Prostate gland (tissue), 2 donors: ENCODE measurements at regions not wholly inside any gene's neighbourhood (a gene's known extent, or its start where the extent isn't known, plus 50 kb on each side); places are given as distances from the start of the nearest gene placed in this dataset.

Experiments
- POLR2A ChIP-seq: fragments of 450-650 bp; IDR thresholded peaks from one replicate; pipeline ENCODE4 v1.6.1; 2016; ENCODE audit warnings: antibody characterized with exemption, mild to moderate bottlenecking
- TF ChIP-seq, protein P1 (sequence below), 4 experiments: fragments of 200-600 bp in 2 of 4; fragments of 450-650 bp in 2 of 4; sonication (generic) in 2 of 4; IDR thresholded peaks; 1 replicate in 3 of 4; 2 replicates in 1 of 4; pipeline ENCODE4 v1.5.1; 2016 to 2019; ENCODE audit warnings: antibody characterized with exemption in 4 of 4, mild to moderate bottlenecking in 2 of 4, moderate library complexity in 2 of 4

GRCh38 chr6:109224107-109224875 lies 129.0 kb downstream of the CEP57L1 start:
- TF ChIP-seq, protein P1, sequence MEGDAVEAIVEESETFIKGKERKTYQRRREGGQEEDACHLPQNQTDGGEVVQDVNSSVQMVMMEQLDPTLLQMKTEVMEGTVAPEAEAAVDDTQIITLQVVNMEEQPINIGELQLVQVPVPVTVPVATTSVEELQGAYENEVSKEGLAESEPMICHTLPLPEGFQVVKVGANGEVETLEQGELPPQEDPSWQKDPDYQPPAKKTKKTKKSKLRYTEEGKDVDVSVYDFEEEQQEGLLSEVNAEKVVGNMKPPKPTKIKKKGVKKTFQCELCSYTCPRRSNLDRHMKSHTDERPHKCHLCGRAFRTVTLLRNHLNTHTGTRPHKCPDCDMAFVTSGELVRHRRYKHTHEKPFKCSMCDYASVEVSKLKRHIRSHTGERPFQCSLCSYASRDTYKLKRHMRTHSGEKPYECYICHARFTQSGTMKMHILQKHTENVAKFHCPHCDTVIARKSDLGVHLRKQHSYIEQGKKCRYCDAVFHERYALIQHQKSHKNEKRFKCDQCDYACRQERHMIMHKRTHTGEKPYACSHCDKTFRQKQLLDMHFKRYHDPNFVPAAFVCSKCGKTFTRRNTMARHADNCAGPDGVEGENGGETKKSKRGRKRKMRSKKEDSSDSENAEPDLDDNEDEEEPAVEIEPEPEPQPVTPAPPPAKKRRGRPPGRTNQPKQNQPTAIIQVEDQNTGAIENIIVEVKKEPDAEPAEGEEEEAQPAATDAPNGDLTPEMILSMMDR (IDR thresholded peaks at IDR 0.05) = no peak
- no peak for TF ChIP-seq POLR2A
